NCI-H345 (cell line): ENCODE measurements at regions not wholly inside any gene's neighbourhood (a gene's known extent, or its start where the extent isn't known, plus 50 kb on each side); places are given as distances from the start of the nearest gene placed in this dataset.

Experiments used
- DNase-seq: peaks from one replicate; lab custom pipeline; 2025; lab: John Stamatoyannopoulos, UW

DNA sequence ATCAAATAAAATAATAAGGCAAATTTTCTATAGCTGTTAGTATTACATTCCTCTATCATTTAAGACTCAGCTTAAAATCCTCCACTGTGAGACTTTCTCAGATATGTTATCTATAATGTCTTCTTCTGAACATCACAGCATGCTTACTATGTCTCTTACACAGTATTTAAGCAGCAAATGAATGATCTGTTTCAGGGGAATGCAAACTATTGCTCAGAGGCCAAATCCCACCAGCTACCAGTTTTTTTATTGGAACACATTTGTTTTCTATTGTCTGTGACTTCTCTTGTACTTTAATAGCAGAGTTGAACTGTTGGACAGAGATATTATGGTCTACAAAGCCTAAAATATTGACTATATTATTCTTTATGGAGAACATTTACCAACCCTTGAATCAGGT is 59.6 kb downstream of the C3orf38 start:
- DNase-seq = no peak

DNA sequence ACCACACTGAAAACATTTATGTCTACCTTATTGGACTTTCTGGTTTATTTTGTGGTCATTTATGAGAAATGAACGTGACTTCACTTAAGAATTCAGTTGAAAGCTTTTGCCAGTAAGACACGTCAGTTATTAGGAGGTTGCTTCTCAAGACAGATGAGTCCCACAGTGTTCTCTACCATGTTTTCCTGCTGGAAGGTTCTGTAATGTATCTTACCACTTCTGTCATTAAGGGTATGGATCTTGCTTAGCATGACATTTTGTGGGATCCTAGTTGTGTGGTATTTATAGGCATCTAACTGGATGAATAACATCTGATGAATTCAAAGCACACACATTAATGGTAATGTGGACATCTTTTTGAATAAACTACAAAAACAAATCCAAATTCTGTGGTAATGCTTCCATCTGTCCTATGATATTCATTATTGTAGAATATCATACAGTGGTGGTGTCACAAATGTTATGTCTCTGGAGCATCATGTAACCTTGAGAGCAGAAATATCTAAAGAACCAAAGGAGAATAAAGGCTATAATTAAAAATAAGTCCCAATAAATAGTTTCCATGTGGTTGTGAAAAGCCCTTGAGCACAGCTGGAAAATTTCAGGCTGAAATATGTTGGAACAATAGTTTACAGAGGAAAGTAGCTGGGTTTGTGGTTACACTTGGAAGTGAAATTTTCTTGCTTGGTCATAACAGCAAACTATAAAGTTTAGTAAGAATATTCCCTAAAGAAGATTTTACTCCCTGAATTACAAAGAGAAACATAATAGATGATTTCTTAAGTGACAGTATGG is 61.5 kb downstream of the C3orf38 start:
- DNase-seq = no peak

DNA sequence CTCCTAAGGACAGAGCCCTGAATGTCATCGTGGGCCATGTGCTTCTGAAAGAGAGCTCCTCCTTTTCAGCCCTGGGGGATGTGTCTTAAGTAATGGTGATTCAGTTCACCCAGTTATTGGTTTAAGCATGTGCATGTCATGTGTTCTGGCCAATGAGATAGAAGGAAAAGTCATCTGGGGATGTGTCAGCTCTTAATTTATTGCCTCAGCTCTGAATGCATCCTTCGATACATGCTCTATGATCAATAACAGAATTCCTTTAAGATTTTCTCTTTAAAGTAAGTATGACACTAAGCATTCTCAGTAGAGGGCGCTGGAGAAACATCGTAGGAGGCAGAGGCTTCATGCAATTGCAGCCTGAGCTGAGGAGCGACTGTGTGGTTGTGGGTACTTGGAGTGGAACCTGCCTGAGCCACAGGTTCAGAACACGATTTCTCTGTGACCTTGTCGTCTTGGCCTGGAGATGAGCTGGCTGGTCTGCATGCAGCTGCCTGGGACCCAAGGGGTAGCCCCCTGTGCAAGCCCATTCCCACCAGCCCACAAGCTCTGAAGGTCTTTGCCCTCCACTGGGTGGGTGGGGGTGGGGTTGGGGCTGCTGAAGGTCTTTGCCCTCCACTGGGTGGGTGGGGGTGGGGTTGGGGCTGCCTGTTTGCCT is 69.5 kb downstream of the C3orf38 start:
- DNase-seq = peak; percentile 2

DNA sequence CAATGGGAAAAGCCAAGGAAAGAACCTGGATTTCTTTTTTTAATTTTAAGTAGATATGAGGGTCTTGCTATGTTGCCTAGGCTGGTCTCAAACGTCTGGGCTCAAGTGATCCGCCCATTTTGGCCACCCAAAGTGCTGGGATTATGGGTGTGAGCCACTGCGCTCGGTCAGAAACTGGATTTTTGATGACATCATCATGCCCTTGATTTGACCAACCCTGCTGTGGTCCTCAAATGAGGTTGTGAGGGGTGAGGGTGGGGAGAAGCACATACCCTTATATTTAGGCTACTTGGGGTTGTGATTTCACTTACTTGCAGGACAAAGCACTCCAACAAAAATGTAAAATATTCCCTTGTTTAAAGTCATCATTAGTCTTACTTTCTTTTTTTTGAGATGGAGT is 70.4 kb downstream of the C3orf38 start:
- no peak for DNase-seq

DNA sequence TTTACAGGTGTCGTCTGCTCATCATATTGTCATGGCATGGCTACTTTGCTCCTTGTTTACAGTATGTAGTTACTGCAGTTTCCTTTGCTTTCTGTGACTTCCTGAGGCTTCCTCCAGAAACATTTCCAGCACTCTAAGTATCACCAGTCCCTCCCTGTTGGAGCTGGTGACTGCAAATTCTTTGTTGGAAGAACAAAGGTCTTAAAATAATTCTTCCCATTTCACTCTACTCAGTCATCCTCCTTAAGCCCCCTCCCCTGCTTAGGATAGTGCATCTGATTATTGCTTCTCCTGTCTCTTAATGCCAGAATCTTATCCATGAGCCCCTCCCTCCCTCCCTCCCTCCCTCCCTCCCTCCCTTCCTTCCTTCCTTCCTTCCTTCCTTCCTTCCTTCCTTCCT is 72.0 kb downstream of the C3orf38 start:
- no peak for DNase-seq

DNA sequence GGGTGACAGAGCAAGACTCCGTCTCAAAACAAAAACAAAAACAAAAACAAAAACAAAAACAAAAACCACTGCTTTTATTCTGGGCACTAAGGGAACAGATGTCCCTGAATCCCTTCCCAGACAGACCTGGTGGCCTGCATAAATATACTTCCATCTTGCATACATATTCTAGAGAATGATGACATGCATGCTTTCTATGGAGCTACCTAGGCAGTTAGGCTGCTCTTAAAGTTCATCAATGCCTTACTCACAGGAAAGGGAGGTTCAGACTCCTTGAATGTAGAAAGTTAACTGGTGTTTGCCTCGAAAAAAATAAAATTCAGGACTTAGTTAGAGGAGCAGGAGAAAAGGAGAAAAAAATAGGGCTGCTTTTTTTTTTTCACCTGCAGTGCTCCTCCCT is 72.6 kb downstream of the C3orf38 start:
- DNase-seq = no peak

DNA sequence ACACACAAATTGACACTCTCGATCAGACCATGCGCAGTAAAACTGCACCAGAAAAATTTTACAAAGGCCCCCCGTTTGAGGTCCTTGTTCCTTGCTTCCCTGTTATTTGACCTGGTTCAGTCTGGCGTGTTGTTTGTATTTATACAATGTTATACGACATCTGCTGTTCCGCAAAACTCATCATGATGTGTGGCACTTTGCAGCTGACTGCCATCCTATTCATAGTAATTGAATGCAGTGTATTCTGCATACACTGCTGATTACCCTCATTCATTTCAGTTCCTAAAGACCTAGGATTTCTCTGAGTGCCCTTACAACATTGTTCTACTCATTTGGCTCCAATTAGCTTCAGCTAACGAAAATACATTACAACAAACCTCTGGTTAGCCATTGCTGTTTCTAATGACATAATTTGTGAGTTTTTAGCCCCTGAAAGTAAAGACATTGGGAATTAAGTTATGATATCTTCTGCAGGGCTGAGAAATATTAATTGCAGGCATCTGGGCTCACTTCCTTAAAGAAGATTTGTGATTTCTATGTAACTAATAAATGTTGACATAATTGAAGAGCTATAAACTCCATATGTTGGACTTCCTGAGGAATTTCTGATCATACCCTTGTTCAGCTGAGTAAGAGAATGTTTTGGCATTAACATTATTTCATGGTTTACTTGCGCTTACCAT is 75.7 kb downstream of the C3orf38 start:
- DNase-seq = no peak

DNA sequence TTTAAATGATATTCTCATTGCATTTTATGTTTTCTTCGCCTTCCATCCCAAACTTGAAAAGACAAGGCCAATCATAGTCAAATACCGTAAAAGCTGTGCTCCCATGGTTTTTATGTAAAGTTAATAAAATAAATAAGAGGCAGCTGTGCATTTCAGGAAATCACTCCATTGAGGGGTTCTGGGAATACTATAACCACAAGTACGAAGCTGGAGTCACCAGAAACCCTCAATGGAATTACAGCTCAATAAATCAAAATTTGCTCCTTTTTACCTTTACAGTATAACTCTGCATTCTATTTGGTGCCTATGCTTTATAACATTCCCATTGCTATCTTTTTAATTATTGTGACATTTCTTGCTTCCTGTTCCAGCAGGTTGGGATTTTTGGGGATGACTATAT is 77.2 kb downstream of the C3orf38 start:
- no peak for DNase-seq

DNA sequence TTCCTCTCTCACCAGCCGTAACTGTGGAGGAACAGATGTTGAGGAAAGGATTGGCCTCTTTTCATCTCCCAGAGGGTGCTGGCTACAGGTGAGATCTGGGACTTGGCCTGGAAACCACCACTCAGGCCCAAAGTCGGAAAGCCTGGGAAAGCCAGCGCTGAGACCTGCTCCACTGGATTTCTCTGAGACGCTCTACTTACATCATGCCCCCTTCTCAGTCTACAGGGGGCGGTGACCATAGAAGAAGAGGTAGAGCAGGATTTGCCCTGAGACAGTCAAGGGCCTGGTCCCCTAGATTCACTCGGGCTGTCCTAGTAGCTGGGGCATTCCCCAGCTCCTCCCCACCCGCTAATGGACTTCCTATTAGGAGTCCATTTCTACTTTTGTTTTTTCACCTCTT is 80.9 kb downstream of the C3orf38 start:
- DNase-seq = no peak

DNA sequence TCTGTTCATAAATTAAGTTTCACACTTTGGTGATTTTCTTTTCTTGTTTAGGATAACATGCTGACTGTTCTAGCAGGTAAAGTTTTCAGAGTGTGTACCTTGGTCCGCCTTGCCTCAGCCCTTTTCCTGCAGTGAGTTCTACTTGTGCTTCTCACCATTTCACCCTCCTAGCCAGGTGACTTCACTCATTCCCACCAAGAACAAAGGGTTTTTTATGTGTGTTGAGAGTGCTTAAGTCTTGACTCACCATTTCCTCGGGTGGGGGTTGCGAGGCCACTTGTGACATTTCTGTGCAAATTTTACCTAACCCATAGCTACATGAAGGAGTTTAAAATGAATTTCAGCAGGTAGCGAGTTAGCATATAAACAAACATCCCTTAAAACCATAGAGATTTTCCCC is 81.4 kb downstream of the C3orf38 start:
- DNase-seq = no peak

DNA sequence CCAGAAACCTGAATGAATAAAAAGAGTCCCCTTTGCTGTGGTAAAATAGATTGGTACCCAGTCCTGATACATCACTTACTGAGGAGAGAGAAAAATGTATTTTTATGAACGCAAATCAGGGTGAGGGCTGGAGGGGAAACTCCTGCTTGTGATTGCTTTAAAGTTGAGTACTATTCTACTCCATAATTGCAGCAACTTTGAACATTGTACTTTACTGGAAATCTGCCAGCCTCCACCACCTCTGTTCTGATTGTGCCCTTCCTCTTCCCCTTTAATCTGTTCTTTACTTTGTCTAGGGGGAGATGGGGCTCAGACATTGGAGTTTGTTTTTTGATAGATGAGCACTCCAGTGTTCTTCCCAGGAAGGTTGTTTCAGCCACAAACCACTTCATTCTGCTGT is 81.9 kb downstream of the C3orf38 start:
- DNase-seq = no peak

DNA sequence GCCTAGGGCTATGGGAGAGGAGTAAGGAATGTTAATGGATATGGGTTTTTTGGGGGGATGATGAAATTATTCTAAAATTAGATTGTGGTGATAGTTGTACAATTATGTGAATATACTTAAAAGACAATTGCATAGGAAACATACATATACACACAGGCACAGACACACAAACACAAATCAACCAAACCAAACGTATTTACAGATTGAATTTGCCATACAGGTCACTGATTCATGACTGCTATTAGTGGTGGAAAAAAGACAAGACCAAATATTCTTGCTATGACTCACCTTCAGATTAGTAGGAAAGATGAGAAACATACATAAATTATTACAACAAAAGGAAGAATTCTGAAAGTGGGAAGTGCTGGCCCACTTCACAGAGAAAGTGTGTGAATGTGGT is 85.3 kb downstream of the C3orf38 start:
- no peak for DNase-seq

DNA sequence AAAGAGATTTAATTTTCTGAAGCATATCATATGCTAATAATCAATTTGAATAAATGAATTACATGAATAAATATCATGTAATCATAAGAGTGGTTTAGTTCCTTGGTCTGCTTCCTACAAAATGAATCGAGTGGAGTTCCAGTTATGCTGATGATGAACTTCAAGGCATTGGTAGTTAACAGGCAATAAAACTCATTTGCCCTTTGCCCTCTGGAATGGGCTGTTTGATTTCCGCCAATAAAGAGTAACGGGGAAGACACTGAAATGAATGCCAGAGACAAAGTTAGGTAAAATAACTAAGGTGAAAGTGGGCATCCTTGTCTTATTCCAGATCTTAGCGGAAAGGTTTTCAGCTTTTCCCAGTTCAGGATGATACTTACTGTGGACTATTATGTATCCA is 90.1 kb downstream of the C3orf38 start:
- no peak for DNase-seq

DNA sequence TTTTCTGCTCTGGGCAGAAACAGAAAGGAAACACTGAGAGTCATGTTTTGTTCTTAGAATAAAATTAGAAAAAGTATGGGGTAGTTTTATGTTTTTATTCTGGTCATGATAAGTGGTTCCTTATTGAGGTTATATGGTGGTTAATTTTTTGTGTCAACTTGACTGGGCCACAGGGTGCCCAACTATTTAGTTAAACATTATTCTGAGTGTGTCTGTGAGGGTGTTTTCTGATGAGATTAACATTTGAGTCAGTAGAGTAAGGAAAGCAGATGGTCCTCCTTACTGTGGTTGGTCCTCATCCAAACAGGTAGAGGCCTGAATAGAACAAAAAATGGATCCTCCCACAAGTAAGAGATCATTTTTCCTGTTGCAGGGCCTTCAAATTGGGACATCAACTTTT is 98.9 kb downstream of the C3orf38 start:
- DNase-seq = no peak

DNA sequence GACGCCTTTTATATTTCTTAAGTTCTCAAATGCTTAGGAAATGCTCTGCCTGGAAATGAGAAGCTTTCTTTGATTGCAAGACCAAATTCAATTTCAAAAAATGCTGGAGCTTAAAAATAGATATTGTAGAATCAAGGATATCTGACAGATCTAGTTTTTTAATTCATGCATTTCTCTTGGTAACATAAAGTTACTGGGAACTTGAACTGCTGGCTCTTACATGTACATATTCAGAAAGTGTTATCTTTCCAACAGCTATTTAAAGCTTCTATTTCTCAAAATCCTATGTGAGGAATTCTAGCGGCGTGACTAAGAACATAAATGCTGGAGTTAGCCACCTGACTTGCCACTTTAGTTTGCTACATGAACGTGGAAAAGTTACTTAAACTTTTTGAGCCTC is 109.3 kb downstream of the C3orf38 start:
- DNase-seq = no peak

DNA sequence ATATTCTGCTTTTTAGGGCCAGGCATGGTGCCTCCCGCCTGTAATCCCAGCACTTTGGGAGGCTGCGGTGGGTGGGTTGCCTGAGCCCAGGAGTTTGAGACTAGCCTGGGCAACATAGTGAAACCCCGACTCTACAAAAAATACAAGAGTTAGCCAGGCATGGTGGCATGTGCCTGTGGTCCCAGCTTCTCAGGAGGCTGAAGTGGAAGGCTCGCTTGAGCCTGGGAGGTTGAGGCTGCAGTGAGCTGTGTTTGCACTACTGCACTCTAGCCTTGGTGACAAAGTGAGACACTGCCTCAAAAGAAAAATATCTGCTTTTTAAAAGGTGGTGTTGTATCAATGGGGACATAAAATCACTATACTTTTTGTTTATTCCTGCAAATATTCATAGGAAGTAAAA is 112.8 kb downstream of the C3orf38 start:
- DNase-seq = no peak

DNA sequence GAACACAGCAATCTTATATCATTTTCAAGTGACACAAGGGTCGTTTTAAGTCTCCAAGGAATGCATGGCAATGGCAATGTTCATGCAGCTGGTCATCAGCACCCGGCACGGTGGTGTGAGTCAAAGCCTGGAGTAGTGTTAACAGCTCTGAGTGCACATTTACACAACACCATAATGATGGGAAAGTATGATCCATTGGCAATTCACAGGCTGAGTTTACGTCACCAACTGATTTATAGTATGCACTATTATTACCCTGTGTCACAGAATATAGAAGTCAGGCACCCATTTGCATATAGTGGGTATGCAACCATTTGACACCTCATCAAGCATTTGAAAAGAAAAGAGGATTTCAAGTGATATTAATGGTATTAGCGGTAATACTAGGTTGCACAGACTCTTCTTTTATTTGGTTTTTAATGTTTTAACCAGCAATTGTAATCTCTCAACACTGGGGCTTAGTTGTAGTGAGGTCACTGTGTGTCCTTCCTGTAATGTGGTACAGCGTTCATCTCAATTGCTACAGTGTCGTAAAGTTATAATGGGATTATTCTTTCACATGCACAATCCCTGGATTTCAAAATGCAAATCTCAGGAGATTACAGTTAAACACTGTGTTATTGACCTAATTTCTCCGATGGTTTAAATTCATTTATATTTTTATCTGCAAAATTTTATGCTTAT is 113.8 kb downstream of the C3orf38 start:
- DNase-seq = no peak

DNA sequence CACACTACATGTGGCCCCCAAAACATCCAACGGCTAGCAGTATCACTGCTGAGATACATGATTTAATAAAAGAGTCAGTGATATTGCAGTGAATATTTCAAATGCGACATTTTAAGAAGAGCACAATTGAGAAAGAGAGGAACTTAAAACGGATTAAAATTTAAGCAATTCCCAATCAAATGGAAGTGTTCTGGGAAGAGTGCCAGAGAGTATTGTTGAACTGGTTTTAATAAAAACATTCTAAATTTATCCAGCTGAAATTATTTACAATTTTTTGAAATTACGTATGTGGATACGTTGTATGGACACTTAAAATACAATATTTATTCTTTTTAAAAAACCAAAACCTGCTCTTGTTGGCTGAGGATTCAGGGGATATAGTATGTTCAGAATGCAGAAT is 117.7 kb downstream of the C3orf38 start:
- DNase-seq = no peak

DNA sequence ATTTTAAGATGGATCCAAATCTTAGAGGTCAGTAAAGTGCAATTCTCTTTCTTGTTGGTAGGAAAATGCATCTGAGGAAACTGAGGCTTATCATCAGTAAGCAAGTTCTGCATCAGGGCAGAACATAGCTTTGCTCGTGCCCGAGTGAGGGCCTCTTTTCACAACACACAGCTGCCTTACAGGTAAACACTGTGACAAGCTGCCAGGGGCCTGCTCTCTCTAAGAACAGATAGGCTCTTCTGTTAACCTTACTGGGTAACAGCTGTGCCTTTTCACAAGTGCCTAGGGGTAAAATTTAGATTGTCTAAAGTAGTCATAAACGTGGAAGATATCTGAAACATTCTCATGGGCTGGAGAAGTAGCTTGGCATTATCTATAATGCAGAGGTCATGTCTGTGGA is 118.1 kb downstream of the C3orf38 start:
- DNase-seq = no peak

DNA sequence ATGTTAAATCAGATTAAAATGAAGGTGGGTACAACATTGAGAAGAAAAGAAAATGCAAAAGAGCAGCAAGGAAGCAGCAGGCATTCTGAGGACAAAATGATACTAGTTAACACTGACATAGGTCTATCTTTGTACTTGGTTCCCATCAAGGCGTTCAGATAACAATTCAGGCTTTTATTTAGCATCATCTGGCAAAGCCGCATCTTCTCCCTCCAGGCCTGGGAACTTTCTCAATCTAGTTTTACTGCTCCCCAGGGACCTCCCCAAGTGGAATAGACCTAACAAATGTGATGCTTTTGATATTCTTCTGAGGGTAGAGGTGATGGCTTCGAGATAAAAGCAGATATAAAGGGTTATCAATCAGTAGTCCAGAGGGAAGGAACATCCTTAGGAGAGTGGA is 130.6 kb downstream of the C3orf38 start:
- DNase-seq = no peak

DNA sequence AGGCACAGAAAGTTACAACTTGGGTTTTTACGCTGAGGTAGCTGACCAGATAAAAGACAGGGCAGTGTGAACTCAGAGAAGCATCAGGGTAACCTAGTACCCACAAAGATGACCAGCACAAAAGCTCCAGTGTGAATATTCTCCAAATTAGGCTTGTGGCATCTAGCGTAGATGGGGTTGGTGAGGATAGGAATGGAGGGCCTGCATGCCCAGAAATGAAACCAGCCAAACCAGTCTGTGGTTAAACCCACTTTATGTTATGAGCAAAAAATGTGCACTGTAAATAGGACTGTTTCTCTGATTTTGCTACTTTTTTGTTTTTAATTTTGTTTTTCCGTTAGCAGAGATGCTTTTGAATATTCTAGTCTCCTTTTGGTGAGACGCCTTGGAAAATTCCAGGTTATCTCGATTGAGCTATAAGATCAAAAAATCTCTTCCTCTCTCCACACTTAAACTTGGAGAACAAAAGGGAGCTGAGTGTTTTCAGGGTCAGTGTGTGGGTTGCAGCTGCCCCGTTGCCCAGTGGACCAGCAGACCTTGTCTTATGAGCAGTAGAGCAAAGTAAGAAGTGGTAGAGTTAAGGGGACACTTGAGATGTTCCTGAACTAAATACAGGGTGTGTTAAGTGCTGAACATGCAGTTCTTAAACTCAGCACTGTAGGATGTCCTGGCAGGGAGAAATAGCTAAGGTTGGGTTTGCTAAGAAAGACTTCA is 132.9 kb downstream of the C3orf38 start:
- no peak for DNase-seq

DNA sequence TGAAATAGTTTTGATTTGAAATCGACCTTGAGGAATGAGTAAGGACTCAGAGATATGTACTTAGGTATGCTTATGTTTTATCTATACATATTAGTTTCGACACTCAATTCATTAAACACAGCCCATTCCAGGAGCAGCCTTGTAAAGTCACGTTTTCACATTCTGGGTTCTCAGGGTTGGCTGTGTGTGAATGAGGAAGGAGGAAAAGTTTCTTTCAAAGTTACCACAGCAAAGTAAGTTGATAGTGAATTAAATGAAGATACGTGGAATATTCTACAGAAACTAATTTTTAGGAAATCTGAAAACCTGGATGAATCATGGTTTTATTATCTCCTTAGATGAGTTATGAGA is 133.5 kb downstream of the C3orf38 start:
- no peak for DNase-seq
